Endothelial cell (in vitro differentiated cells): ENCODE measurements at regions not wholly inside any gene's neighbourhood (a gene's known extent, or its start where the extent isn't known, plus 50 kb on each side); places are given as distances from the start of the nearest gene placed in this dataset.

Source experiments
- DNase-seq: peaks from one replicate; pipeline ENCODE4 v3.0.0; 2021; ENCODE audit warnings: low spot score
- H3K27ac Mint-ChIP-seq: one replicate; pipeline ENCODE4 v1.8.0; 2021; ENCODE audit warnings: mixed read lengths, inconsistent platforms; ENCODE audit not compliant: unreplicated experiment
- H3K27me3 Mint-ChIP-seq: one replicate; pipeline ENCODE4 v1.8.0; 2021; ENCODE audit warnings: mild to moderate bottlenecking, moderate library complexity, mixed read lengths, inconsistent platforms; ENCODE audit not compliant: unreplicated experiment
- H3K36me3 Mint-ChIP-seq: one replicate; pipeline ENCODE4 v1.8.0; 2021; ENCODE audit warnings: mild to moderate bottlenecking, low read depth, mixed read lengths, inconsistent platforms; ENCODE audit not compliant: unreplicated experiment
- H3K4me1 Mint-ChIP-seq: one replicate; pipeline ENCODE4 v1.8.0; 2021; ENCODE audit warnings: mild to moderate bottlenecking, mixed read lengths, inconsistent platforms; ENCODE audit not compliant: unreplicated experiment
- H3K4me3 Mint-ChIP-seq: one replicate; pipeline ENCODE4 v1.8.0; 2021; ENCODE audit warnings: mild to moderate bottlenecking, mixed read lengths, inconsistent platforms; ENCODE audit not compliant: unreplicated experiment
- H3K9me3 Mint-ChIP-seq: one replicate; pipeline ENCODE4 v1.8.0; 2021; ENCODE audit warnings: mixed read lengths, inconsistent platforms; ENCODE audit not compliant: unreplicated experiment
- CTCF ChIP-seq: fragments of 200-600 bp; sonication (generic); IDR thresholded peaks from one replicate; pipeline ENCODE4 v1.5.0; 2021; ENCODE audit warnings: antibody characterized with exemption; ENCODE audit not compliant: unreplicated experiment

- Mint-ChIP-seq H3K4me1 (no peaks in the 10 kb centered on the region), H3K4me3 (no peak overlapping the region), H3K9me3 (no peaks in the 10 kb centered on the region), H3K27ac (no peak overlapping the region), H3K36me3 (peaks cover 3% of the 10 kb centered on the region), H3K27me3 (peaks cover 2% of the 10 kb centered on the region)
- no peak for DNase-seq
- TF ChIP-seq CTCF: no peak
Measured at GRCh38 chr2:228871012-228871411, 400.1 kb downstream of the PID1 start.

- Mint-ChIP-seq H3K9me3 (no peaks in the 10 kb centered on the region), H3K36me3 (peaks cover 3% of the 10 kb centered on the region), H3K4me1 (no peaks in the 10 kb centered on the region), H3K27ac (no peak overlapping the region), H3K27me3 (peaks cover 2% of the 10 kb centered on the region), H3K4me3 (no peak overlapping the region)
- TF ChIP-seq CTCF: no peak
- no peak for DNase-seq
Measured at GRCh38 chr2:228869636-228870264, 401.3 kb downstream of the PID1 start.

GRCh38 chr2:228867406-228867805, 403.7 kb downstream of the PID1 start:
- no peak overlapping the region for H3K27ac Mint-ChIP-seq
- no peak for DNase-seq
- H3K9me3 Mint-ChIP-seq: no peaks in the 10 kb centered on the region
- H3K27me3 Mint-ChIP-seq: peaks cover 2% of the 10 kb centered on the region
- no peak for TF ChIP-seq CTCF
- peaks cover 3% of the 10 kb centered on the region for H3K36me3 Mint-ChIP-seq
- H3K4me3 Mint-ChIP-seq: no peak overlapping the region
- no peaks in the 10 kb centered on the region for H3K4me1 Mint-ChIP-seq

- no peaks in the 10 kb centered on the region for H3K9me3 Mint-ChIP-seq
Measured at GRCh38 chr2:228866781-228867180, 404.3 kb downstream of the PID1 start.

More at GRCh38 chr2:228866781-228867180, 404.3 kb downstream of the PID1 start:
- no peak for TF ChIP-seq CTCF
- no peaks in the 10 kb centered on the region for H3K4me1 Mint-ChIP-seq
- no peak for DNase-seq
- peaks cover 3% of the 10 kb centered on the region for H3K36me3 Mint-ChIP-seq
- peaks cover 2% of the 10 kb centered on the region for H3K27me3 Mint-ChIP-seq
- no peak overlapping the region for H3K27ac Mint-ChIP-seq
- peak overlapping the region; percentile 16 for H3K4me3 Mint-ChIP-seq
